Type B pancreatic cell (in vitro differentiated cells): ENCODE measurements at regions not wholly inside any gene's neighbourhood (a gene's known extent, or its start where the extent isn't known, plus 50 kb on each side); places are given as distances from the start of the nearest gene placed in this dataset.

Experiments used
- DNase-seq: peaks from one replicate; pipeline ENCODE4 v3.0.0; 2021; ENCODE audit warnings: mixed read lengths; ENCODE audit not compliant: unreplicated experiment; ENCODE audit errors: extremely low spot score
- H3K27ac Mint-ChIP-seq: 2 replicates; pipeline ENCODE4 v1.8.0; 2021; ENCODE audit warnings: mild to moderate bottlenecking, mixed read lengths
- H3K27me3 Mint-ChIP-seq: 2 replicates; pipeline ENCODE4 v1.8.0; 2021; ENCODE audit warnings: mixed read lengths
- H3K36me3 Mint-ChIP-seq: 2 replicates; pipeline ENCODE4 v1.8.0; 2021; ENCODE audit warnings: mixed read lengths
- H3K4me1 Mint-ChIP-seq: one replicate; pipeline ENCODE4 v1.8.0; 2021; ENCODE audit warnings: mixed read lengths; ENCODE audit not compliant: unreplicated experiment
- H3K4me3 Mint-ChIP-seq: 2 replicates; pipeline ENCODE4 v1.8.0; 2021; ENCODE audit warnings: mild to moderate bottlenecking, mixed read lengths
- H3K9me3 Mint-ChIP-seq: 2 replicates; pipeline ENCODE4 v1.8.0; 2021; ENCODE audit warnings: mixed read lengths
- CTCF ChIP-seq: fragments of 200-600 bp; sonication (generic); conservative IDR thresholded peaks from 2 replicates; pipeline ENCODE4 v1.5.0; 2021; ENCODE audit warnings: antibody characterized with exemption, mild to moderate bottlenecking

GRCh38 chr15:101124731-101125451 lies 127.0 kb downstream of the CHSY1 start:
- peaks cover 7% of the 10 kb centered on the region for H3K27me3 Mint-ChIP-seq

GRCh38 chr15:101123222-101123910 lies 128.5 kb downstream of the CHSY1 start:
- DNase-seq: no peak

More at GRCh38 chr15:101124731-101125451, 127.0 kb downstream of the CHSY1 start:
- no peak for DNase-seq
- TF ChIP-seq CTCF: no peak
- no peak overlapping the region for H3K4me3 Mint-ChIP-seq
- H3K9me3 Mint-ChIP-seq: peaks cover 11% of the 10 kb centered on the region
- no peak overlapping the region for H3K27ac Mint-ChIP-seq
- peaks cover 51% of the 10 kb centered on the region for H3K4me1 Mint-ChIP-seq
- peaks cover 4% of the 10 kb centered on the region for H3K36me3 Mint-ChIP-seq

GRCh38 chr15:101122806-101123205 lies 129.0 kb downstream of the CHSY1 start:
- peaks cover 4% of the 10 kb centered on the region for H3K27me3 Mint-ChIP-seq
- H3K27ac Mint-ChIP-seq: no peak overlapping the region
- no peaks in the 10 kb centered on the region for H3K36me3 Mint-ChIP-seq
- no peak for DNase-seq
- no peak for TF ChIP-seq CTCF
- no peak overlapping the region for H3K4me3 Mint-ChIP-seq
- H3K9me3 Mint-ChIP-seq: peaks cover 3% of the 10 kb centered on the region
- H3K4me1 Mint-ChIP-seq: peaks cover 43% of the 10 kb centered on the region

More at GRCh38 chr15:101123222-101123910, 128.5 kb downstream of the CHSY1 start:
- peaks cover 49% of the 10 kb centered on the region for H3K4me1 Mint-ChIP-seq
- H3K36me3 Mint-ChIP-seq: peaks cover 3% of the 10 kb centered on the region
- no peak for TF ChIP-seq CTCF
- H3K27ac Mint-ChIP-seq: no peak overlapping the region
- H3K27me3 Mint-ChIP-seq: peaks cover 6% of the 10 kb centered on the region
- H3K9me3 Mint-ChIP-seq: peaks cover 9% of the 10 kb centered on the region
- no peak overlapping the region for H3K4me3 Mint-ChIP-seq

GRCh38 chr15:101122266-101122665 lies 129.6 kb downstream of the CHSY1 start:
- DNase-seq: no peak
- Mint-ChIP-seq H3K27me3 (peaks cover 4% of the 10 kb centered on the region), H3K9me3 (no peaks in the 10 kb centered on the region), H3K27ac (peak overlapping the region; percentile 12), H3K4me3 (no peak overlapping the region), H3K4me1 (peaks cover 40% of the 10 kb centered on the region), H3K36me3 (no peaks in the 10 kb centered on the region)
- TF ChIP-seq CTCF: no peak

GRCh38 chr15:101121511-101122090 lies 130.2 kb downstream of the CHSY1 start:
- H3K9me3 Mint-ChIP-seq: no peaks in the 10 kb centered on the region
- no peaks in the 10 kb centered on the region for H3K36me3 Mint-ChIP-seq
- no peak for DNase-seq
- peak overlapping the region; percentile 12 for H3K27ac Mint-ChIP-seq
- H3K4me1 Mint-ChIP-seq: peaks cover 38% of the 10 kb centered on the region
- peaks cover 4% of the 10 kb centered on the region for H3K27me3 Mint-ChIP-seq
- no peak for TF ChIP-seq CTCF
- H3K4me3 Mint-ChIP-seq: no peak overlapping the region
